ENCODE measurements at regions not wholly inside any gene's neighbourhood (a gene's known extent, or its start where the extent isn't known, plus 50 kb on each side); places are given as distances from the start of the nearest gene placed in this dataset.

GRCh38 chr12:65764325-65764724 is 60.0 kb upstream of the HMGA2 start:
- CTCF ChIA-PET = interaction anchor here (0.6 to 1.0 kb wide), 2 partner anchors 11 to 272 kb away, joined by 3 read pairs; no protein-coding TSS in a partner anchor
- DNase-seq (ENCODE audit: low read depth, low spot score) = no peak
- POLR2A ChIA-PET = no interaction called here

GRCh38 chr12:65765436-65765813 is 58.9 kb upstream of the HMGA2 start:
- H3K27me3 ChIP-seq (ENCODE audit: control insufficient read depth, insufficient read depth, low read length) = no peaks in the 10 kb centered on the region
- no peak overlapping the region for H3K4me3 ChIP-seq (ENCODE audit: low read depth, low read length)
- TF ChIP-seq CTCF (IDR thresholded peaks at IDR 0.05; ENCODE audit: low read depth, low read length) = no peak
- ChIA-PET CTCF (no interaction called here), POLR2A (no interaction called here)
- DNase-seq (ENCODE audit: low read depth, low spot score) = no peak
- no peak overlapping the region for H3K27ac ChIP-seq (ENCODE audit: low read depth, low read length)
- no peaks in the 10 kb centered on the region for H3K9me3 ChIP-seq (ENCODE audit: control insufficient read depth, insufficient read depth, low read length)

More at GRCh38 chr12:65764325-65764724, 60.0 kb upstream of the HMGA2 start:
- no peak for TF ChIP-seq CTCF (IDR thresholded peaks at IDR 0.05; ENCODE audit: low read depth, low read length)
- no peak overlapping the region for H3K4me3 ChIP-seq (ENCODE audit: low read depth, low read length)
- H3K27me3 ChIP-seq (ENCODE audit: control insufficient read depth, insufficient read depth, low read length) = no peaks in the 10 kb centered on the region
- no peaks in the 10 kb centered on the region for H3K9me3 ChIP-seq (ENCODE audit: control insufficient read depth, insufficient read depth, low read length)
- no peak overlapping the region for H3K27ac ChIP-seq (ENCODE audit: low read depth, low read length)

- no peaks in the 10 kb centered on the region for H3K27me3 ChIP-seq (ENCODE audit: control insufficient read depth, insufficient read depth, low read length)
- H3K27ac ChIP-seq (ENCODE audit: low read depth, low read length) = no peak overlapping the region
- no peak overlapping the region for H3K4me3 ChIP-seq (ENCODE audit: low read depth, low read length)
- no peak for TF ChIP-seq CTCF (IDR thresholded peaks at IDR 0.05; ENCODE audit: low read depth, low read length)
- no peaks in the 10 kb centered on the region for H3K9me3 ChIP-seq (ENCODE audit: control insufficient read depth, insufficient read depth, low read length)
- no peak for DNase-seq (ENCODE audit: low read depth, low spot score)
- CTCF ChIA-PET = interaction anchor here (0.7 kb wide), 1 partner anchor 8 kb away, joined by 6 read pairs; no protein-coding TSS in a partner anchor
- POLR2A ChIA-PET = no interaction called here
Measured at GRCh38 chr12:65769880-65770279, 54.4 kb upstream of the HMGA2 start.
